ENCODE measurements at regions not wholly inside any gene's neighbourhood (a gene's known extent, or its start where the extent isn't known, plus 50 kb on each side); places are given as distances from the start of the nearest gene placed in this dataset.
"Not testable (repeated sequence)": the region's sequence is repeated elsewhere in the genome, so short reads cannot be mapped to it uniquely, and the experiment has no call there.

DNA sequence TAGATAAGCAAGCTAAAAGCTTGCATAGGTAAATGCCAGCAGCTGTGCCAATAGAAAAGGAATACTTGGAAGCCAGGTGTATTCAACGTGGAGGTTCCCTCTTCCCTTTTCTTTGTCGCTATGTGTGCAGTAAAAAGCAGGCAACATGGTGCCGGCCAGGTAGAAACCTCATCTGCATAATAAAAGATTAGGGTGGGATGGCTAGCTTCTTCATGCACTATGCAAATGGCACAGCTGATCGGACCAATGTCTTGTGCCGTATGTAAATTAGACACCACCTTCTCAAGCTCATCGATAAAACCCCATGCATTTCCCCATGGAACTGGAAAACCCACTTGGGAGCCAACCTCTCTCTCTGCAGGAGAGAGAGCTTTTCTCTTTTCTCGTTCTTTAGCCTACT is 150.9 kb upstream of the FOXK1 start:
- H3K4me3 Mint-ChIP-seq = no peak overlapping the region
- no peaks in the 10 kb centered on the region for H3K4me1 Mint-ChIP-seq
- peaks cover 2% of the 10 kb centered on the region for H3K27me3 Mint-ChIP-seq
- no peaks in the 10 kb centered on the region for H3K9me3 Mint-ChIP-seq (ENCODE audit: low read depth)
- CTCF ChIA-PET = no interaction called here
- ATAC-seq (no peak), DNase-seq (no peak)
- H3K36me3 Mint-ChIP-seq (ENCODE audit: low read depth) = no peaks in the 10 kb centered on the region
- H3K27ac Mint-ChIP-seq = no peak overlapping the region
- POLR2A ChIA-PET = no interaction called here
- intact Hi-C loops (cut with DNase I, micrococcal nuclease) = no loop called here

DNA sequence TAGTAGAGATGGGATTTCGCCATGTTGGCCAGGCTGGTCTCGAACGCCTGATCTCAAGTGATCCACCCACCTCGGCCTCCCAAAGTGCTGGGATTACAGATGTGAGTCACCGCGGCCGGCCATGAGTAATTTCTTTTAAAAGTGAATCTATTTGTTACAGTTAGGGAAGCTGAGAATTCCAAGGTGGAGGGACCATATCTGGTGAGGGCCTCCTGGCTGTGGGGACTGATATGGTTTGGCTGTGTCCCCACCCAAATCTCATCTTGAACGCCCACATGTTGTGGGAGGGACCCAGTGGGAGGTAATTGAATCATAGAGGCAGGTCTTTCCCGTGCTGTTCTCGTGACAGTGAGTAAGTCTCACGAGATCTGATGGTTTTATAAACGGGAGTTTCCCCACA is 148.8 kb upstream of the FOXK1 start:
- H3K36me3 Mint-ChIP-seq (ENCODE audit: low read depth); POLR2A ChIA-PET; ATAC-seq; H3K4me3 Mint-ChIP-seq; intact Hi-C loops (cut with DNase I, micrococcal nuclease); DNase-seq; H3K27ac Mint-ChIP-seq; H3K4me1 Mint-ChIP-seq; H3K27me3 Mint-ChIP-seq; H3K9me3 Mint-ChIP-seq (ENCODE audit: low read depth): not testable (repeated sequence)
- CTCF ChIA-PET = interaction anchor here (0.8 kb wide), 1 partner anchor 368 kb away, joined by 3 read pairs; no protein-coding TSS in a partner anchor

DNA sequence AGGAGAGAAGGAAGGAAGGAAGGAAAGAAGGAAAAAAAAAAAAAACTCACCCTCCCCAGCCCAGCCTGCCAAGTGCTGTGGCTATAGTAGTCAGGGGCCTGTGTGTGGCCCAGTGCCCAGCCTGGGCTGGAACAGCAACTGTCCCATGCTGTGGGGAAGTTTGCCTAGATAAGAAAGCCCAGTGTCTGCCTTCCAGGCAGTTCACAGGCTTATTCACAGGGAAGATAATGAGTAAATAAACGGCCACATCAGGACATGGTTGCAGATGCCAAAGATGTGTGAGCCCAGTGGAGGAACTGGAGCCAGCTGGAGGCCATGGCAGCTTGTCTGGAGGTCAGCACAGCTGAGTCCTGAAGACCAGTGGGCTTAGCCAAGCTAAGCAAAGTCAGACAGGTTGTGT is 132.4 kb upstream of the FOXK1 start:
- CTCF ChIA-PET = no interaction called here
- POLR2A ChIA-PET = no interaction called here
- Mint-ChIP-seq H3K27ac (no peak overlapping the region), H3K27me3 (peaks cover 15% of the 10 kb centered on the region), H3K4me3 (no peak overlapping the region), H3K36me3 (ENCODE audit: low read depth) (no peaks in the 10 kb centered on the region), H3K9me3 (ENCODE audit: low read depth) (peaks cover 19% of the 10 kb centered on the region), H3K4me1 (no peaks in the 10 kb centered on the region)
- ATAC-seq = no peak
- intact Hi-C loops (cut with DNase I, micrococcal nuclease) = no loop called here
- no peak for DNase-seq

DNA sequence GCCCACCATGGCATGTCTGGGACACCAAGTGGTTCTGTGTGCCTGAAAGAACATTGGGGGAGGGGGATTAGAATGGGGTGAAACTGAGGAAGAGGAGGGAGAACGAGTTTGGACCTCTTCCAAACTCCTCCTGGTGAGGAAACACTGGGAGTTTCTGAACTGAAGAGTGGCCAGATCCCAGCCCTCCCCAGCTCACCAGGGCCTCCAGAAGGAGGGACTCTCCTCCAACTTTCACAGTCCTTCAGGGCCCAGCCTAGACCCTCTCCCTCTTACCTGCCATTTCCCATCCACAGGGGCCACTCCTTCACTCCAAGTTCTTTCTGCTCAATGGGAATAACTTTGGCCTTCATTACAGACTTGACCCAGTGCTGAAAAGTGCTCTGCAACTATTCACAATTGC is 132.0 kb upstream of the FOXK1 start:
- Mint-ChIP-seq H3K36me3 (ENCODE audit: low read depth) (no peaks in the 10 kb centered on the region), H3K4me3 (no peak overlapping the region), H3K4me1 (no peaks in the 10 kb centered on the region), H3K27ac (no peak overlapping the region), H3K27me3 (peaks cover 15% of the 10 kb centered on the region), H3K9me3 (ENCODE audit: low read depth) (peaks cover 22% of the 10 kb centered on the region)
- CTCF ChIA-PET = no interaction called here
- ATAC-seq (no peak), DNase-seq (no peak)
- intact Hi-C loops (cut with DNase I, micrococcal nuclease) = no loop called here
- POLR2A ChIA-PET = no interaction called here

DNA sequence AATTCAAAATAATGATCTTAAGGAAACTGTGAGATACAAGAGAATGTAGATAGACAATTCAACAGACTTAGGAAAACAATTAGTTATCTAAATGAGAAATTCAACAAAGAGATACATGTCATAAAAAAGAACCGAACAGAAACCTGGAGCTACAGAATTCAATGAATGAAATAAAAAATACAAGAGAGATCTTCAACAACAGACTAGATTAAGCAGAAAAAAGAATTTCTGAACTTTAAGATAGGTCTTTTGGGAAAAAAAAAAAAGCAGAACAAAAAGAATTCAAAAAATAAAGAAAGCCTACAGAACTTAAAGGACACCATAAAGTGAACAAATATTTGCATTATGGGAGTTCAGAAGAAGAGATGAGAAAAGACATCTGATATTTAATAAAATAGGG is 129.1 kb upstream of the FOXK1 start:
- Mint-ChIP-seq H3K27ac (no peak overlapping the region), H3K27me3 (peaks cover 20% of the 10 kb centered on the region), H3K4me1 (no peaks in the 10 kb centered on the region), H3K4me3 (no peak overlapping the region), H3K36me3 (ENCODE audit: low read depth) (no peaks in the 10 kb centered on the region), H3K9me3 (ENCODE audit: low read depth) (peaks cover 26% of the 10 kb centered on the region)
- POLR2A ChIA-PET = no interaction called here
- CTCF ChIA-PET = interaction anchor here (1.1 kb wide), 1 partner anchor 9 kb away, joined by 3 read pairs; no protein-coding TSS in a partner anchor
- ATAC-seq = no peak
- intact Hi-C loops (cut with DNase I, micrococcal nuclease) = no loop called here
- DNase-seq = no peak

DNA sequence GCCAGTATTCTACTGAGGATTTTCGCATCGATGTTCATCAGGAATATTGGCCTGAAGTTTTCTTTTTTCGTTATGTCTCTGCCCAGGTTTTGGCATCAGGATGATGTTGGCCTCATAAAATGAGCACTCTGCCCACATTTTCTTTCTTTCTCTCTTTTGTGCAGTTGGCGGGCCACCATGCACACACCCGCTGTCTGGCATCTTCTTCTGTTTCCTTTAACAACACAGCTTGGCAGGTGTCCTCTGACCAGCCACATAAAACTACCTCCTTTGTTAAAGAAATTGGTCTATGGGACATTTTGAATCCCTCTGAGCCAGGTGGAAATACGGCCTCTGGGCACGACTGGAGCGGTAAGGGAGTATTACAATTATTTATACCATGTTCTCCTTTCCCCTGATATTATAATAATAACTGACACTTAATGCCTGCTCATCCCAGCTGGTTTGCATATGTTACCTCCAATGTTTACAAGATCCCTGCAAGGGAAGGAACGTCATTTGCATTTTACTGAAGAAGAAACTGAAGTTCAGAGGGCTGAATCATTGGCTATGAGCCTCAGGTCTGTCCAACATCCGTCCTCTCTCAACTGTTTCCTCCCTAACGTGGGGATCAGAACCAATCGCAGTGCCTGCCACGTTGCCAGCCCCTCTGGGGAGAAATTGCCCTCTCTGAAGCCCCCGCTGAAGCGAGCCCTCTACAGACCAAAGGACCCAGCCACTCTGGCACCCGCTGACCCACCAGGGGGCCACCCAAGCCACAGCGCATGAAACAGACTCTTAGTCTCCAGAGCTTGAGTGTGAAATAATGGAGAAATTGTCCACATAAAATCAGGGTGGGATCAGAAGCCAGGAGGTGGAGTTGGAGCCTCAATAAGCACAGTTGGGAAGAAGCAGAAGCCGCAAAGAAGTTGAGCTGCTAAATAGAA is 125.0 kb upstream of the FOXK1 start:
- CTCF ChIA-PET = no interaction called here
- ATAC-seq = no peak
- intact Hi-C loops (cut with DNase I, micrococcal nuclease) = no loop called here

DNA sequence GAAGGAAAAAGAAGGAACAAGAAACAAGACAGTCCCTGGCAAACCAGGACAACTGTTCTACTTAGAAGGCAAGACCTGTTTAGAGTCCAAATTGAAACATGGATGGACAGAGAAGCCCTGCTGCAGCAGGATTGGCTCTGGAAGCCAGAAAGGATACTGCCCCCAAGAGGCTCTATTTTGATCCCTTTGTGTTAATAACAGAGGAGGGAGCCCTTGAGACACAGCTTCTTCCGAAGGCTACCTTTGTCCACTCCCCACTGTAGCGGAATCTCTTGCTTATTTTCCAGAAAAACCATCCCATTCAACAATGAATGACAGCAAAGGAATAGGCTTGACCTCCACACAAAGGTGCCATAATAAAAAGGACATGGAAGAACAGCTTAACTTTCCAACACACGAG is 120.3 kb upstream of the FOXK1 start:
- H3K4me1 Mint-ChIP-seq = no peaks in the 10 kb centered on the region
- CTCF ChIA-PET = interaction anchor here (0.7 kb wide), 2 partner anchors 9 to 365 kb away, joined by 3 read pairs; no protein-coding TSS in a partner anchor
- DNase-seq (no peak), ATAC-seq (no peak)
- H3K36me3 Mint-ChIP-seq (ENCODE audit: low read depth) = no peaks in the 10 kb centered on the region
- no peaks in the 10 kb centered on the region for H3K9me3 Mint-ChIP-seq (ENCODE audit: low read depth)
- peaks cover 22% of the 10 kb centered on the region for H3K27me3 Mint-ChIP-seq
- no peak overlapping the region for H3K27ac Mint-ChIP-seq
- no peak overlapping the region for H3K4me3 Mint-ChIP-seq
- POLR2A ChIA-PET = no interaction called here
- intact Hi-C loops (cut with DNase I, micrococcal nuclease) = no loop called here

More for the DNA sequence above, 125.0 kb upstream of the FOXK1 start:
- Mint-ChIP-seq H3K4me1 (no peaks in the 10 kb centered on the region), H3K36me3 (ENCODE audit: low read depth) (no peaks in the 10 kb centered on the region), H3K9me3 (ENCODE audit: low read depth) (peaks cover 26% of the 10 kb centered on the region), H3K27ac (no peak overlapping the region), H3K4me3 (no peak overlapping the region), H3K27me3 (peaks cover 24% of the 10 kb centered on the region)
- no peak for DNase-seq
- POLR2A ChIA-PET = no interaction called here

DNA sequence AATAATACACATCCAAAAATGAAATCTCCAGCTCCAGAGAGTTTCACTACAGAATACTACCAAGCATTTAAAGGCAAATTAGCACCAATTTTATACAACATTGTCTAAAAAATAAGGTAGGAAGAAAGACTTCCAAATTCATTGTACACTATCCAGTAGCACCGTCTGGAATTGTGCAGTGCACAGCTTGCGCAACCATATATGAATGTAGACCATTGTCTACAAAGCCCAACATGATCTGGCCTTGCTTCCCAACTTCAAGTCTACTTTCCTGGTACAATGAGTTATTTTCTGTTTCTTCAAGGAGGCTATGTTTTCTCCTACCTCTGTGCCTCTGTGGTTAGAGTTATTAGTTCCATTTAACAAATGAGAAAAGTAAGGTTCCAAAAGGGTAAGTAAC is 115.4 kb upstream of the FOXK1 start:
- H3K36me3 Mint-ChIP-seq (ENCODE audit: low read depth) = no peaks in the 10 kb centered on the region
- no peak overlapping the region for H3K4me3 Mint-ChIP-seq
- intact Hi-C loops (cut with DNase I, micrococcal nuclease) = no loop called here
- POLR2A ChIA-PET = no interaction called here
- no peaks in the 10 kb centered on the region for H3K9me3 Mint-ChIP-seq (ENCODE audit: low read depth)
- peaks cover 6% of the 10 kb centered on the region for H3K27me3 Mint-ChIP-seq
- no peak for DNase-seq
- ATAC-seq = no peak
- CTCF ChIA-PET = no interaction called here
- H3K27ac Mint-ChIP-seq = no peak overlapping the region
- H3K4me1 Mint-ChIP-seq = no peaks in the 10 kb centered on the region

DNA sequence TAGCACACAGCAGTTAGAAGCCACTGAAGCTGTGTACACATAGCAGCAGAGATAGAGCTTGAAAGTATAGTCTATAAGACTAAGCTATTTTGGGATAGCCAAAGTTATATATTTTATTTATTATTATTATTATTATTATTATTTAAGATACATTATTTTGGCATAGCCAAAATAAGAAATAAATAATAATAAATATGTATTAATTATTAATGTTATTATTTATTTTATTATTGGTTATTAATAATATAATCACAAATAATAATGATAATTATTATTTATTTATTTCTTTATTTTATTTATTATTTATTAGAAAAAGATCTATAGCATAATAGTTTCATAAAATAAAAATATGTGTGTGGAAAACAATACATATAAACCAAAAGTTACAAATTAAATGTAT is 107.2 kb upstream of the FOXK1 start:
- no peak overlapping the region for H3K4me3 Mint-ChIP-seq
- H3K4me1 Mint-ChIP-seq = no peaks in the 10 kb centered on the region
- no peaks in the 10 kb centered on the region for H3K36me3 Mint-ChIP-seq (ENCODE audit: low read depth)
- ChIA-PET POLR2A (no interaction called here), CTCF (interaction anchor here (0.6 kb wide), 1 partner anchor 10 kb away, joined by 3 read pairs; no protein-coding TSS in a partner anchor)
- H3K27me3 Mint-ChIP-seq = peaks cover 5% of the 10 kb centered on the region
- H3K9me3 Mint-ChIP-seq (ENCODE audit: low read depth) = peaks cover 5% of the 10 kb centered on the region
- ATAC-seq = no peak
- intact Hi-C loops (cut with DNase I, micrococcal nuclease) = no loop called here
- no peak overlapping the region for H3K27ac Mint-ChIP-seq
- DNase-seq = no peak

DNA sequence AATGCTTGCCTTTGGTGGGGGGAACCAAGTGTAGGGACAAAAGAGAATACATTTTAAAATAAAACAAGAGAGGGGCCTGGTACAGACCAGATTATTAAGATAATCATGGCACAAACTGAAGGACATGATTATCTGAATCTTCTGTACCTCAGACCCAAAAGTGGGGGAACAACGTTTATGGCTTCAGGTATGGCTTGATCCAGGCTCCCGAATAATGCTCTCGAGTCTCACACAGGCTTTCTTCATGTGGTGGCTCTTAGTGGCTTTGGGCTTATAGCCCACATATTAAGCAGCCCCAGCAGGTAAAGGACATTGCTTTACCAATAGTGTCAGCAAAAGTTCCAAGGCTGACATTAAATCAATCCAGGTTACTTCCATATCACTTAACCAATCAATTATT is 106.8 kb upstream of the FOXK1 start:
- POLR2A ChIA-PET = interaction anchor here (0.6 kb wide), 1 partner anchor 988 kb away, joined by 4 read pairs; no protein-coding TSS in a partner anchor
- H3K27ac Mint-ChIP-seq = no peak overlapping the region
- ATAC-seq = no peak

DNA sequence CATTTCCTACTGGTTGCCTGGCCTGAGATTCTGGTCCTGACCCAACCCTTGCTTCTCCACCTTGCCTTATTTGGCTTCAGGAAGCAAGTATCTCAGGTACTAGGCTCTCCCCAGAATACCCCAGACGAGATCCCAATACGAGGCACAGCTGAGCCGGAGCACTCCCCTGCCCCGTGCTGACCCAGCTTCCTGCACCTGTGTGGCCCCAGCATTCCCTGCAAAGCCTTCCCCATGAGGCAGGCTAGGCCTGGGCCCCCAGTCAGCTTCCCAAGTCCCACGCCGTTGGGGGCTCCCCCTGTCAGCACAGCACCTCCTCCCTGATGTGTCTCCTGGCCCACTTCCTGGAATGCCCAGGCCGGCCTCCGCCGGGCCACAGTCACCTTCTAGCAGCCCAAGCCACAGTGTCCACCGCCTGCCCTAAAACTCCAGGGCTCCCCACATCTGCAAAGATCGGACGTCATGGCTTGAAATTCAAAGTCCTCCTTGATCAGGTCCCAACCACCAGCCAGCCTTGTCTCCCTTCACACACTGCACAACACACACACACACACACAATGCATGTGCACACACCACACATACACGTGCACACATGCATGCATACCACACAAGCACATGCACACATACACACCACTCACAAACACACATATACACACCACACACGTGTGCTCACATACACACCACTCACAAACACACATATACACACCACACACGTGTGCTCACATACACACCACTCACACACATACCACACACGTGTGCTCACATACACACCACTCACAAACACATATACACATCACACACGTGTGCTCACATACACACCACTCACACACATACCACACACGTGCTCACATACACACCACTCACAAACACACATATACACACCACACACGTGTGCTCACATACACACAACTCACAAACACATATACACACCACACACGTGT is 78.9 kb upstream of the FOXK1 start:
- no peaks in the 10 kb centered on the region for H3K4me1 Mint-ChIP-seq
- H3K27me3 Mint-ChIP-seq = peaks cover 2% of the 10 kb centered on the region
- ChIA-PET POLR2A (no interaction called here), CTCF (no interaction called here)
- no peak overlapping the region for H3K4me3 Mint-ChIP-seq
- no peak overlapping the region for H3K27ac Mint-ChIP-seq
- H3K9me3 Mint-ChIP-seq (ENCODE audit: low read depth) = no peaks in the 10 kb centered on the region
- H3K36me3 Mint-ChIP-seq (ENCODE audit: low read depth) = no peaks in the 10 kb centered on the region
- ATAC-seq (no peak), DNase-seq (no peak)
- intact Hi-C loops (cut with DNase I, micrococcal nuclease) = no loop called here

More for the DNA sequence above, 106.8 kb upstream of the FOXK1 start:
- H3K4me1 Mint-ChIP-seq = no peaks in the 10 kb centered on the region
- intact Hi-C loops (cut with DNase I, micrococcal nuclease) = no loop called here
- peaks cover 5% of the 10 kb centered on the region for H3K27me3 Mint-ChIP-seq
- peaks cover 5% of the 10 kb centered on the region for H3K9me3 Mint-ChIP-seq (ENCODE audit: low read depth)
- H3K36me3 Mint-ChIP-seq (ENCODE audit: low read depth) = no peaks in the 10 kb centered on the region
- H3K4me3 Mint-ChIP-seq = no peak overlapping the region
- no peak for DNase-seq
- CTCF ChIA-PET = interaction anchor here (0.6 kb wide), 1 partner anchor 11 kb away, joined by 3 read pairs; no protein-coding TSS in a partner anchor
